GM12878 (cell line): ENCODE measurements at regions not wholly inside any gene's neighbourhood (a gene's known extent, or its start where the extent isn't known, plus 50 kb on each side); places are given as distances from the start of the nearest gene placed in this dataset.

Source experiments
- ATAC-seq: fragments of 200-7000 bp; cut with Tn5 transposase; 3 replicates; pipeline ENCODE4 v1.9.1; 2020; ENCODE audit warnings: mild to moderate bottlenecking, moderate library complexity
- BruUV-seq: library from RNA; stranded (reverse); fragments of 400-500 nt; replicated peaks from 2 replicates; lab custom pipeline; 2021; lab: Mats Ljungman, UMichigan
- CTCF ChIA-PET: fragments of 300-600 bp; sonication (Branson Sonifier 250); formaldehyde crosslinking; extraction: SDS; loops from one replicate; lab custom pipeline; 2021; ENCODE audit warnings: inconsistent platforms; lab: Yijun Ruan, JAX
- POLR2A ChIA-PET: fragments of 350-600 bp; formaldehyde crosslinking; extraction: SDS; loops from one replicate; lab custom pipeline; 2021; ENCODE audit warnings: inconsistent platforms; lab: Charles Lee
- RAD21 ChIA-PET: fragments of 300-600 bp; sonication (Branson Sonifier 250); formaldehyde crosslinking; loops from one replicate; lab custom pipeline; 2023; ENCODE audit warnings: antibody characterized with exemption; ENCODE audit not compliant: unreplicated experiment; lab: Charles Lee
- SMC1A ChIA-PET: fragments of 300-600 bp; sonication (Branson Sonifier 250); formaldehyde crosslinking; loops from one replicate; lab custom pipeline; 2023; ENCODE audit not compliant: unreplicated experiment, uncharacterized antibody; lab: Charles Lee
- DNase-seq: peaks from one replicate; pipeline ENCODE4 v3.0.0-alpha.2; 2011; ENCODE audit warnings: low read depth, low spot score
- FAIRE-seq: peaks from 3 replicates; lab custom pipeline; 2011; peaks lifted over from hg19 to GRCh38; lab: Jason Lieb, UNC
- H2AFZ ChIP-seq: 2 replicates; pipeline ENCODE4 v1.6.0; 2011; ENCODE audit warnings: low read depth, low read length, control low read depth; ENCODE audit not compliant: control insufficient read depth
- H3K27ac ChIP-seq: 2 replicates; pipeline ENCODE4 v1.5.1; 2011; ENCODE audit warnings: control low read depth; ENCODE audit not compliant: control insufficient read depth, insufficient read depth
- H3K27me3 ChIP-seq, 2 experiments: replicated peaks in 1 of 2; 2 replicates each; pipeline versions ENCODE4 v1.6.0 to v1.6.1; 2011; ENCODE audit warnings: low read length in 1 of 2; ENCODE audit not compliant: control insufficient read depth in 2 of 2, insufficient read depth in 2 of 2
- H3K36me3 ChIP-seq, 2 experiments: 2 replicates each; pipeline ENCODE4 v1.5.1; 2011; ENCODE audit warnings: low read length in 1 of 2; ENCODE audit not compliant: control insufficient read depth in 2 of 2, insufficient read depth in 2 of 2
- H3K4me1 ChIP-seq: 2 replicates; pipeline ENCODE4 v1.6.1; 2011; ENCODE audit warnings: mild to moderate bottlenecking, low read length, moderate library complexity, mixed read lengths; ENCODE audit not compliant: control insufficient read depth, insufficient read depth
- H3K4me2 ChIP-seq: 2 replicates; pipeline ENCODE4 v1.6.0; 2011; ENCODE audit warnings: control low read depth; ENCODE audit not compliant: control insufficient read depth, insufficient read depth
- H3K4me3 ChIP-seq: fragments of 200-600 bp; sonication (generic); 2 replicates; pipeline ENCODE4 v1.5.1; 2016
- H3K79me2 ChIP-seq: 2 replicates; pipeline ENCODE4 v1.6.0; 2011; ENCODE audit warnings: low read length; ENCODE audit not compliant: control insufficient read depth, insufficient read depth
- H3K9ac ChIP-seq: 2 replicates; pipeline ENCODE4 v1.8.0; 2011; ENCODE audit warnings: low read length, control low read depth, mixed read lengths; ENCODE audit not compliant: control insufficient read depth, insufficient read depth
- H3K9me3 ChIP-seq: replicated peaks from 3 replicates; pipeline ENCODE4 v1.5.1; 2011; ENCODE audit warnings: mild to moderate bottlenecking, low read length; ENCODE audit not compliant: control insufficient read depth, insufficient read depth
- H4K20me1 ChIP-seq: 2 replicates; pipeline ENCODE4 v1.6.0; 2011; ENCODE audit not compliant: control insufficient read depth, insufficient read depth
- BCL3 ChIP-seq: IDR thresholded peaks from 2 replicates; pipeline ENCODE4 v1.6.1; 2011; ENCODE audit warnings: borderline replicate concordance, low read depth, mild to moderate bottlenecking, moderate library complexity, low read length; ENCODE audit not compliant: insufficient read depth, poor library complexity, severe bottlenecking
- BMI1 ChIP-seq: fragments of 450-650 bp; IDR thresholded peaks from 2 replicates; pipeline ENCODE4 v1.6.1; 2016; ENCODE audit warnings: mild to moderate bottlenecking, moderate library complexity, borderline replicate concordance
- E2F4 ChIP-seq: IDR thresholded peaks from 2 replicates; pipeline ENCODE4 v1.6.1; 2012; ENCODE audit warnings: low read depth, low read length, improper control_type of control experiment
- EP300 ChIP-seq, 2 experiments: fragments of 150-350 bp in 1 of 2; IDR thresholded peaks; 2 replicates each; pipeline ENCODE4 v1.6.1; 2011 to 2012; ENCODE audit warnings: low read depth in 2 of 2, low read length in 2 of 2, borderline replicate concordance in 1 of 2, improper control_type of control experiment in 1 of 2, inconsistent platforms in 1 of 2; ENCODE audit not compliant: control insufficient read depth in 1 of 2
- ETV6 ChIP-seq, 2 experiments: fragments of 450-650 bp in 1 of 2; IDR thresholded peaks in 1 of 2; conservative IDR thresholded peaks in 1 of 2; 2 replicates each; pipeline ENCODE4 v1.6.1; 2014; ENCODE audit warnings: antibody characterized with exemption in 1 of 2, borderline replicate concordance in 1 of 2, low read depth in 1 of 2, mild to moderate bottlenecking in 1 of 2, moderate library complexity in 1 of 2
- HDAC6 ChIP-seq: fragments of 200-600 bp; sonication (generic); IDR thresholded peaks from one replicate; pipeline ENCODE4 v1.8.0; 2017; ENCODE audit warnings: antibody characterized with exemption; ENCODE audit not compliant: unreplicated experiment
- IRF4 ChIP-seq: IDR thresholded peaks from 2 replicates; pipeline ENCODE4 v1.6.1; 2011; ENCODE audit warnings: low read depth, low read length
- MYB ChIP-seq: fragments of 150-350 bp; IDR thresholded peaks from 2 replicates; pipeline ENCODE4 v1.6.1; 2014; ENCODE audit warnings: mild to moderate bottlenecking, low read depth, low read length, borderline replicate concordance
- NFXL1 ChIP-seq: fragments of 450-650 bp; IDR thresholded peaks from 2 replicates; pipeline ENCODE4 v1.6.1; 2017; ENCODE audit warnings: antibody characterized with exemption, mild to moderate bottlenecking, borderline replicate concordance
- NKRF ChIP-seq: fragments of 450-650 bp; conservative IDR thresholded peaks from 2 replicates; pipeline ENCODE4 v1.6.1; 2017; ENCODE audit warnings: mild to moderate bottlenecking, moderate library complexity
- NRF1 ChIP-seq: conservative IDR thresholded peaks from 2 replicates; pipeline ENCODE4 v1.6.1; 2011; ENCODE audit warnings: mild to moderate bottlenecking, low read depth, low read length, improper control_type of control experiment
- PML ChIP-seq: IDR thresholded peaks from 2 replicates; pipeline ENCODE4 v1.6.1; 2012; ENCODE audit warnings: low read length, inconsistent platforms
- RBBP5 ChIP-seq: fragments of 200-600 bp; sonication (generic); conservative IDR thresholded peaks from 2 replicates; pipeline ENCODE4 v1.6.1; 2016
- SPI1 ChIP-seq: IDR thresholded peaks from 2 replicates; pipeline ENCODE4 v1.6.1; 2011; ENCODE audit warnings: low read depth, mild to moderate bottlenecking, low read length, moderate library complexity, borderline replicate concordance; ENCODE audit not compliant: insufficient read depth
- ZNF622 ChIP-seq: fragments of 450-650 bp; IDR thresholded peaks from 2 replicates; pipeline ENCODE4 v1.6.1; 2017; ENCODE audit warnings: mild to moderate bottlenecking, inconsistent platforms
- ZNF687 ChIP-seq: fragments of 450-650 bp; IDR thresholded peaks from 2 replicates; pipeline ENCODE4 v1.6.1; 2017; ENCODE audit warnings: mild to moderate bottlenecking, moderate library complexity
- WGBS: methylation state at CpG from one replicate; pipeline ENCODE4 v1.1.6; 2016; ENCODE audit warnings: low lambda C conversion rate; ENCODE audit not compliant: insufficient replicate concordance, insufficient coverage; ENCODE audit errors: missing lambda C conversion rate; 5-methylcytosine and 5-hydroxymethylcytosine counted together
- in situ Hi-C: fragments of 300-500 bp; cut with MboI; formaldehyde crosslinking; loops from 9 replicates; pipeline ENCODE4 v1.14.3; 2018; ENCODE audit warnings: mixed read lengths
- intact Hi-C: fragments of 100-400 bp; cut with micrococcal nuclease; formaldehyde crosslinking; loops from one replicate; pipeline ENCODE4 v1.14.2; 2022; ENCODE audit not compliant: unreplicated experiment

- no peaks in the 10 kb centered on the region for H4K20me1 ChIP-seq
- H3K4me2 ChIP-seq, result no peak overlapping the region
- in situ Hi-C loops (no loop called here), intact Hi-C loops (no loop called here)
- POLR2A ChIA-PET, result no interaction called here
- FAIRE-seq (no peak), ATAC-seq (no peak), DNase-seq (no peak)
- H2AFZ ChIP-seq, result no peak overlapping the region
- RAD21 ChIA-PET, result interaction anchor here (1.1 kb wide), 1 partner anchor 22 kb away, joined by 3 read pairs; no protein-coding TSS in a partner anchor
- WGBS, result 33% methylated on average over 8 of the region's 8 CpGs
- CTCF ChIA-PET, result no interaction called here
- no peaks in the 10 kb centered on the region for H3K79me2 ChIP-seq
- H3K4me3 ChIP-seq, result no peak overlapping the region
- SMC1A ChIA-PET, result interaction anchor here (1.1 kb wide), 1 partner anchor 13 kb away, joined by 3 read pairs; no protein-coding TSS in a partner anchor
- peaks cover 2 to 5% of the 10 kb centered on the region in 2 experiments; a peak in 2 of 4 replicates for H3K27me3 ChIP-seq
- no peaks in the 10 kb centered on the region for H3K36me3 ChIP-seq
- no peaks in the 10 kb centered on the region for H3K4me1 ChIP-seq
- TF ChIP-seq NFXL1 (no peak), MYB (no peak), IRF4 (no peak), ZNF687 (no peak), ZNF622 (no peak), SPI1 (no peak), NKRF (no peak), PML (no peak), EP300 (IDR thresholded peaks at IDR 0.05; ENCODE audit: borderline replicate concordance in 1 of 2, control insufficient read depth in 1 of 2, low read depth in 2 of 2, low read length in 2 of 2) (no peak), NRF1 (no peak), BCL3 (no peak), RBBP5 (no peak), BMI1 (no peak), ETV6 (conservative IDR thresholded peaks at IDR 0.05 in 1 of 2, IDR thresholded peaks at IDR 0.05 in 1 of 2; ENCODE audit: borderline replicate concordance in 1 of 2, low read depth in 1 of 2) (no peak), HDAC6 (no peak), E2F4 (no peak)
- TF ChIP-seq, all 136 proteins: peak for 0
- BruUV-seq, result no TSS peak
- Histone ChIP-seq H3K9me3 (no peaks in the 10 kb centered on the region), H3K9ac (no peak overlapping the region), H3K27ac (no peak overlapping the region)
These were observed 65.1 kb upstream of the RAB4A start for GRCh38 chr1:229205854-229206253.
